ENCODE measurements at regions not wholly inside any gene's neighbourhood (a gene's known extent, or its start where the extent isn't known, plus 50 kb on each side); places are given as distances from the start of the nearest gene placed in this dataset.
A peak's percentile ranks its signal among the peaks of the same experiment; 100 is the strongest.

DNA sequence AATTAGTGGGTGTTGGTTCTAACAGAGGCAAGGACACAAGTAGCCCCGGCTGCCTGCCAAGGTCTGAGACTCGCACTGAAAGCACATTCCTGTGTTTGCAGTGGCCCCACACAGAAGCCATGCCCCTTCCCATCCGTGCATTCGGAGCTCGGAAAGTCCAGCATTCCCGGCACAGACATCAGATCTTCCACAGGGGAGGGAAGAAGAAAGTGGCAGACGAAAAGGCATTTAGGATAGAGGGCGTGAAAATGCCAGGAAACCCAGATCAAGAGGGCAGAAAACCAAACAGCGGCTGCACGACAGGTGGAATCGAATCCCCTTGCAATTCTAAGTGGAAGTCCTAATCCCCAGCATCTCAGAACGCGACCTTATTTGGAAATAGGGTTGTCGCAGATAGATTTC, 105.5 kb upstream of the ASB18 start:
- TF ChIP-seq, protein P1, sequence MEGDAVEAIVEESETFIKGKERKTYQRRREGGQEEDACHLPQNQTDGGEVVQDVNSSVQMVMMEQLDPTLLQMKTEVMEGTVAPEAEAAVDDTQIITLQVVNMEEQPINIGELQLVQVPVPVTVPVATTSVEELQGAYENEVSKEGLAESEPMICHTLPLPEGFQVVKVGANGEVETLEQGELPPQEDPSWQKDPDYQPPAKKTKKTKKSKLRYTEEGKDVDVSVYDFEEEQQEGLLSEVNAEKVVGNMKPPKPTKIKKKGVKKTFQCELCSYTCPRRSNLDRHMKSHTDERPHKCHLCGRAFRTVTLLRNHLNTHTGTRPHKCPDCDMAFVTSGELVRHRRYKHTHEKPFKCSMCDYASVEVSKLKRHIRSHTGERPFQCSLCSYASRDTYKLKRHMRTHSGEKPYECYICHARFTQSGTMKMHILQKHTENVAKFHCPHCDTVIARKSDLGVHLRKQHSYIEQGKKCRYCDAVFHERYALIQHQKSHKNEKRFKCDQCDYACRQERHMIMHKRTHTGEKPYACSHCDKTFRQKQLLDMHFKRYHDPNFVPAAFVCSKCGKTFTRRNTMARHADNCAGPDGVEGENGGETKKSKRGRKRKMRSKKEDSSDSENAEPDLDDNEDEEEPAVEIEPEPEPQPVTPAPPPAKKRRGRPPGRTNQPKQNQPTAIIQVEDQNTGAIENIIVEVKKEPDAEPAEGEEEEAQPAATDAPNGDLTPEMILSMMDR (IDR thresholded peaks at IDR 0.05 in 8 of 11, conservative IDR thresholded peaks at IDR 0.05 in 3 of 11) = no peak
- TF ChIP-seq POLR2A (IDR thresholded peaks at IDR 0.05) (no peak), POLR2AphosphoS5 (IDR thresholded peaks at IDR 0.05) (peak in 2 of 3 donors; percentile 37 to 59)
